K562 (cell line): ENCODE measurements at regions not wholly inside any gene's neighbourhood (a gene's known extent, or its start where the extent isn't known, plus 50 kb on each side); places are given as distances from the start of the nearest gene placed in this dataset.

Experiments
- ATAC-seq: fragments of 200-7000 bp; cut with Tn5 transposase; 3 replicates; pipeline ENCODE4 v1.9.1; 2020; ENCODE audit warnings: moderate library complexity
- BruUV-seq: library from RNA; stranded (reverse); fragments of 400-500 nt; replicated peaks from 2 replicates; lab custom pipeline; 2021; lab: Mats Ljungman, UMichigan
- CTCF ChIA-PET: fragments of 300-600 bp; formaldehyde crosslinking; extraction: SDS; loops from one replicate; lab custom pipeline; 2021; ENCODE audit warnings: low intra/inter-chr PET ratio; lab: Yijun Ruan, JAX
- POLR2A ChIA-PET: fragments of 300-600, 350-650 bp; sonication (Branson Sonifier 250); formaldehyde crosslinking; extraction: SDS; loops from one replicate; lab custom pipeline; 2021; ENCODE audit warnings: antibody characterized with exemption, inconsistent platforms; lab: Yijun Ruan, JAX
- DNase-seq, 4 experiments: peaks; one replicate each; pipeline versions ENCODE4 v3.0.0 to v3.0.0-alpha.2; 2011 to 2018; ENCODE audit warnings: low spot score in 3 of 4, mixed read lengths in 3 of 4; ENCODE audit errors: extremely low read depth in 1 of 4
- FAIRE-seq: peaks from 2 replicates; lab custom pipeline; 2011; peaks lifted over from hg19 to GRCh38; lab: Jason Lieb, UNC
- H2AFZ ChIP-seq: 2 replicates; pipeline ENCODE4 v1.6.0; 2011; ENCODE audit warnings: low read depth, low read length, control low read depth, inconsistent platforms
- H3K27ac ChIP-seq: fragments of 200-600 bp; 3 replicates; pipeline ENCODE4 v1.8.0; 2011; ENCODE audit warnings: low read depth, mild to moderate bottlenecking, control low read depth, inconsistent platforms, low read length, moderate library complexity, mixed read lengths; ENCODE audit errors: extremely low read depth
- H3K27me3 ChIP-seq, 2 experiments: fragments of 300-600 bp in 1 of 2; 2 replicates in 1 of 2; 3 replicates in 1 of 2; pipeline versions ENCODE4 v1.6.0 to v1.8.0; 2011; ENCODE audit warnings: inconsistent platforms in 2 of 2, low read length in 2 of 2, mild to moderate bottlenecking in 1 of 2, mixed read lengths in 1 of 2, moderate library complexity in 1 of 2; ENCODE audit not compliant: control insufficient read depth in 2 of 2, insufficient read depth in 2 of 2
- H3K36me3 ChIP-seq: fragments of 300-600 bp; 3 replicates; pipeline ENCODE4 v1.8.0; 2011; ENCODE audit warnings: mild to moderate bottlenecking, low read length, inconsistent platforms; ENCODE audit not compliant: control insufficient read depth, insufficient read depth
- H3K4me1 ChIP-seq, 2 experiments: fragments of 200-600 bp in 1 of 2; replicated peaks in 1 of 2; 2 replicates in 1 of 2; 3 replicates in 1 of 2; pipeline versions ENCODE4 v1.5.1 to v1.8.0; 2011; ENCODE audit warnings: inconsistent platforms in 2 of 2, low read length in 2 of 2, mild to moderate bottlenecking in 1 of 2, mixed read lengths in 1 of 2, moderate library complexity in 1 of 2; ENCODE audit not compliant: control insufficient read depth in 2 of 2, insufficient read depth in 2 of 2
- H3K4me2 ChIP-seq: 2 replicates; pipeline ENCODE4 v1.6.1; 2011; ENCODE audit warnings: low read length, control low read depth, inconsistent platforms, mixed read lengths; ENCODE audit not compliant: insufficient read depth
- H3K4me3 ChIP-seq: fragments of 200-600 bp; sonication (generic), shearing (Covaris generic); 2 replicates; pipeline ENCODE4 v1.5.1; 2016; ENCODE audit warnings: control low read depth, inconsistent platforms
- H3K79me2 ChIP-seq: fragments of 200-600 bp; 3 replicates; pipeline ENCODE4 v1.8.0; 2011; ENCODE audit warnings: low read length, inconsistent platforms; ENCODE audit not compliant: control insufficient read depth, insufficient read depth
- H3K9ac ChIP-seq, 2 experiments: 2 replicates each; pipeline versions ENCODE4 v1.6.0 to v1.6.1; 2011; ENCODE audit warnings: low read depth in 2 of 2, low read length in 2 of 2, control low read depth in 1 of 2, inconsistent platforms in 1 of 2, mild to moderate bottlenecking in 1 of 2, mixed read lengths in 1 of 2; ENCODE audit not compliant: insufficient read depth in 1 of 2
- H3K9me1 ChIP-seq: one replicate; pipeline ENCODE4 v1.6.0; 2011; ENCODE audit warnings: inconsistent platforms, mild to moderate bottlenecking, low read length, moderate library complexity; ENCODE audit not compliant: control insufficient read depth, insufficient read depth
- H3K9me3 ChIP-seq: replicated peaks from 2 replicates; pipeline ENCODE4 v1.5.1; 2011; ENCODE audit warnings: low read depth, low read length, inconsistent platforms; ENCODE audit not compliant: control insufficient read depth, insufficient read depth
- H4K20me1 ChIP-seq: replicated peaks from 2 replicates; pipeline ENCODE4 v1.6.1; 2011; ENCODE audit warnings: low read length, inconsistent platforms, mixed read lengths; ENCODE audit not compliant: control insufficient read depth, insufficient read depth
- C11orf30 ChIP-seq: fragments of 450-650 bp; IDR thresholded peaks from 2 replicates; pipeline ENCODE4 v1.6.1; 2016; ENCODE audit warnings: low read depth, mild to moderate bottlenecking
- ETV1 ChIP-seq: fragments of 450-650 bp; conservative IDR thresholded peaks from 2 replicates; pipeline ENCODE4 v1.6.1; 2016; ENCODE audit warnings: missing genetic modification characterization, control low read depth, low read depth, missing compliant biosample characterization
- MCM3 ChIP-seq: fragments of 450-650 bp; IDR thresholded peaks from 2 replicates; pipeline ENCODE4 v1.6.1; 2016
- RBM25 ChIP-seq: fragments of 200-400 bp; formaldehyde crosslinking; IDR thresholded peaks from 2 replicates; pipeline ENCODE4 v1.6.1; 2018; ENCODE audit warnings: low read length, low read depth, moderate library complexity; ENCODE audit not compliant: severe bottlenecking
- RBM34 ChIP-seq: fragments of 200-400 bp; formaldehyde crosslinking; IDR thresholded peaks from 2 replicates; pipeline ENCODE4 v1.6.1; 2018; ENCODE audit warnings: low read length, borderline replicate concordance; ENCODE audit not compliant: insufficient read depth
- UBTF ChIP-seq, 2 experiments: IDR thresholded peaks; 2 replicates each; pipeline ENCODE4 v1.6.1; 2012; ENCODE audit warnings: improper control_type of control experiment in 2 of 2, low read depth in 2 of 2, low read length in 2 of 2, borderline replicate concordance in 1 of 2
- ZNF184 ChIP-seq: sonication (generic); formaldehyde crosslinking; IDR thresholded peaks from 2 replicates; pipeline ENCODE4 v1.5.0; 2020; ENCODE audit warnings: missing genetic modification reagents
- ZNF407 ChIP-seq: fragments of 450-650 bp; IDR thresholded peaks from 2 replicates; pipeline ENCODE4 v1.6.1; 2016; ENCODE audit warnings: low read depth
- ZSCAN29 ChIP-seq: fragments of 450-650 bp; IDR thresholded peaks from 2 replicates; pipeline ENCODE4 v1.6.1; 2017
- WGBS: fragments of 100-300 bp; shearing (Covaris generic); methylation state at CpG from one replicate; pipeline ENCODE4 v1.1.6; 2016; ENCODE audit warnings: low coverage, mixed read lengths; ENCODE audit not compliant: insufficient coverage; ENCODE audit errors: missing lambda C conversion rate; 5-methylcytosine and 5-hydroxymethylcytosine counted together
- in situ Hi-C: fragments of 300-500 bp; cut with MboI; formaldehyde crosslinking; loops from 4 replicates; pipeline ENCODE4 v1.15.0; 2018; ENCODE audit warnings: inconsistent platforms, mixed read lengths
- intact Hi-C: fragments of 100-400 bp; cut with micrococcal nuclease; formaldehyde crosslinking; loops from 2 replicates; pipeline ENCODE4 v1.14.2; 2022

GRCh38 chr13:24068472-24068871 is 92.0 kb upstream of the SPATA13 start:
- FAIRE-seq (no peak), DNase-seq (no peak), ATAC-seq (no peak)
- Histone ChIP-seq H2AFZ (no peak overlapping the region), H3K36me3 (no peaks in the 10 kb centered on the region), H4K20me1 (no peaks in the 10 kb centered on the region), H3K27me3 (no peaks in the 10 kb centered on the region; a peak in 1 of 5 replicates), H3K4me2 (no peak overlapping the region), H3K9ac (no peak overlapping the region), H3K79me2 (no peaks in the 10 kb centered on the region), H3K4me3 (no peak overlapping the region), H3K4me1 (no peaks in the 10 kb centered on the region), H3K9me3 (no peaks in the 10 kb centered on the region), H3K9me1 (no peaks in the 10 kb centered on the region), H3K27ac (no peak overlapping the region)
- 0% methylated on average over 2 of the region's 2 CpGs for WGBS
- no TSS peak for BruUV-seq
- intact Hi-C loops, result no loop called here
- ChIA-PET POLR2A (no interaction called here), CTCF (no interaction called here)
- TF ChIP-seq RBM34 (no peak), ZSCAN29 (no peak), ZNF184 (CRISPR knock-in tag) (no peak), RBM25 (no peak), ZNF407 (no peak), UBTF (IDR thresholded peaks at IDR 0.05; ENCODE audit: borderline replicate concordance in 1 of 2, low read depth in 2 of 2, low read length in 2 of 2) (no peak), C11orf30 (no peak), ETV1 (no peak), MCM3 (no peak)
- in situ Hi-C loops, result no loop called here
